SU-DHL-6 (cell line): ENCODE measurements at regions not wholly inside any gene's neighbourhood (a gene's known extent, or its start where the extent isn't known, plus 50 kb on each side); places are given as distances from the start of the nearest gene placed in this dataset.
"Not testable (repeated sequence)": the region's sequence is repeated elsewhere in the genome, so short reads cannot be mapped to it uniquely, and the experiment has no call there.

Source experiments
- H2AFZ ChIP-seq: fragments of 200-600 bp; sonication (generic); 2 replicates; pipeline ENCODE4 v1.6.1; 2014; ENCODE audit warnings: low read depth, mild to moderate bottlenecking, moderate library complexity, mixed read lengths, antibody characterized with exemption, low read length; ENCODE audit not compliant: severe bottlenecking
- H3F3A ChIP-seq: fragments of 200-600 bp; shearing (Covaris generic); 2 replicates; pipeline ENCODE4 v1.6.0; 2016; ENCODE audit warnings: antibody characterized with exemption, mild to moderate bottlenecking; ENCODE audit not compliant: insufficient read depth
- H3K27ac ChIP-seq: fragments of 200-600 bp; sonication (generic); 2 replicates; pipeline ENCODE4 v1.5.1; 2016; ENCODE audit warnings: low read depth, mild to moderate bottlenecking, low read length, moderate library complexity, mixed read lengths
- H3K27me3 ChIP-seq: fragments of 200-600 bp; sonication (generic), shearing (Covaris generic); 2 replicates; pipeline ENCODE4 v1.6.0; 2014; ENCODE audit warnings: mild to moderate bottlenecking, low read length
- H3K36me3 ChIP-seq: fragments of 200-600 bp; sonication (generic); 2 replicates; pipeline ENCODE4 v1.6.1; 2014; ENCODE audit warnings: mild to moderate bottlenecking, low read length, mixed read lengths
- H3K4me2 ChIP-seq: fragments of 300-600, 200-600 bp; shearing (Covaris generic), sonication (generic); 2 replicates; pipeline ENCODE4 v1.6.0; 2014; ENCODE audit warnings: low read length, low read depth, mild to moderate bottlenecking; ENCODE audit not compliant: poor library complexity, severe bottlenecking
- H3K4me3 ChIP-seq: fragments of 200-600 bp; sonication (generic); 2 replicates; pipeline ENCODE4 v1.5.1; 2014; ENCODE audit warnings: antibody characterized with exemption, low read length, mild to moderate bottlenecking, mixed read lengths; ENCODE audit not compliant: insufficient read depth, poor library complexity, severe bottlenecking
- H3K79me2 ChIP-seq: fragments of 200-600 bp; sonication (generic); 2 replicates; pipeline ENCODE4 v1.6.1; 2014; ENCODE audit warnings: mild to moderate bottlenecking, low read length, moderate library complexity; ENCODE audit not compliant: insufficient read depth
- H3K9ac ChIP-seq: fragments of 200-600 bp; sonication (generic); 2 replicates; pipeline ENCODE4 v1.7.0; 2014; ENCODE audit warnings: mild to moderate bottlenecking, low read length
- H3K9me2 ChIP-seq: fragments of 200-600 bp; sonication (generic); replicated peaks from 2 replicates; pipeline ENCODE4 v1.6.1; 2014; ENCODE audit warnings: low read length; ENCODE audit not compliant: insufficient read depth
- H3K9me3 ChIP-seq: fragments of 200-600 bp; sonication (generic); 2 replicates; pipeline ENCODE4 v1.6.1; 2014; ENCODE audit warnings: low read length, mixed read lengths; ENCODE audit not compliant: insufficient read depth
- H4K20me1 ChIP-seq: fragments of 200-600 bp; sonication (generic); 2 replicates; pipeline ENCODE4 v1.6.1; 2014; ENCODE audit warnings: low read depth, mild to moderate bottlenecking, antibody characterized with exemption, low read length, moderate library complexity, mixed read lengths

DNA sequence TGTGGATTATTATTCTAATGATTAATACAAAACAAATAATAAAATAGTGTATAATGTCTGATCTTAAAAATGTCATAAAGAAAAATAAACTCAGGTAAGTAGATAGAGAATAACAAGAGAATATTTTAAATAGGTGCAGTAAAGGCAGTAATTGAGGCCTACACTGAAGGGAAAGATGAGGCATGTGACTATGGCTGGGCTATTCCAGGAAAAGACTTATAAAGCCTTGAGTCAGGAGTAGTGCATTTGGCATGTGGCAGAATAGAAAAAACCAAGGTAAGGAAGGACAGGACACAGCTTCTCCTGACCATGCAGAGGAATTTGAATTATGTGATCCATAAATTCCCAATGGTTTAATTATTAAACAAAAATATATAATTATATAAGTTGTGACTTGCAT lies 215.6 kb upstream of the C1QTNF3 start:
- not testable (repeated sequence) for H3K9me2 ChIP-seq, H2AFZ ChIP-seq, H3K27ac ChIP-seq, H3K27me3 ChIP-seq, H3K36me3 ChIP-seq, H3K9ac ChIP-seq, H3K4me3 ChIP-seq, H4K20me1 ChIP-seq, H3K9me3 ChIP-seq, H3K79me2 ChIP-seq, H3F3A ChIP-seq, H3K4me2 ChIP-seq

DNA sequence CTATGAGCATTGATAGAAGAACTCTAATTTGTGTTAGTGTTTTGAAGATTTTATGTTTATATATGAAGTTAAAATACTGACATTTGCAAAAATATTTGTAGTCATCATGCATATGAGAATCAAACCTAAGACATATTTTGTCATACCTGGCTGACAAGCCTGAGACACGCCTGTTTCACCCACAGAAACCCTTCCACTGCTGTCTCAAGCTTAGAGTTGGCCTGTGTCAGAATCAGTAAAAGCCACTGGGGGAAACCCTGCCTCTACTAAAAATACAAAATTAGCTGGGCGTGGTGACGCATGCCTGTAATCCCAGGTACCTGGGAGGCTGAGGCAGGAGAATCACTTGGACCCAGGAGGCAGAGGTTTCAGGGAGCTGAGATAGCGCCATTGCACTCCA lies 218.0 kb upstream of the C1QTNF3 start:
- H2AFZ ChIP-seq, H3K36me3 ChIP-seq, H3K4me3 ChIP-seq, H3K27ac ChIP-seq, H3K27me3 ChIP-seq, H3F3A ChIP-seq, H3K79me2 ChIP-seq, H3K4me2 ChIP-seq, H3K9me2 ChIP-seq, H3K9me3 ChIP-seq, H4K20me1 ChIP-seq, H3K9ac ChIP-seq: not testable (repeated sequence)

GRCh38 chr5:34266151-34266550 lies 223.1 kb upstream of the C1QTNF3 start:
- not testable (repeated sequence) for H3K4me2 ChIP-seq, H3K79me2 ChIP-seq, H3K9me2 ChIP-seq, H3K27me3 ChIP-seq, H3K9me3 ChIP-seq, H3K9ac ChIP-seq, H3F3A ChIP-seq, H4K20me1 ChIP-seq, H3K4me3 ChIP-seq, H3K36me3 ChIP-seq, H2AFZ ChIP-seq, H3K27ac ChIP-seq

- not testable (repeated sequence) for H3F3A ChIP-seq, H3K79me2 ChIP-seq, H3K27me3 ChIP-seq, H3K9me3 ChIP-seq, H2AFZ ChIP-seq, H3K9me2 ChIP-seq, H3K9ac ChIP-seq, H3K27ac ChIP-seq, H3K4me2 ChIP-seq, H3K36me3 ChIP-seq, H4K20me1 ChIP-seq, H3K4me3 ChIP-seq
These were observed 253.7 kb upstream of the C1QTNF3 start for GRCh38 chr5:34296759-34297158.

GRCh38 chr5:34329201-34329600 lies 286.2 kb upstream of the C1QTNF3 start:
- H2AFZ ChIP-seq, H3K4me2 ChIP-seq: not testable (repeated sequence)

DNA sequence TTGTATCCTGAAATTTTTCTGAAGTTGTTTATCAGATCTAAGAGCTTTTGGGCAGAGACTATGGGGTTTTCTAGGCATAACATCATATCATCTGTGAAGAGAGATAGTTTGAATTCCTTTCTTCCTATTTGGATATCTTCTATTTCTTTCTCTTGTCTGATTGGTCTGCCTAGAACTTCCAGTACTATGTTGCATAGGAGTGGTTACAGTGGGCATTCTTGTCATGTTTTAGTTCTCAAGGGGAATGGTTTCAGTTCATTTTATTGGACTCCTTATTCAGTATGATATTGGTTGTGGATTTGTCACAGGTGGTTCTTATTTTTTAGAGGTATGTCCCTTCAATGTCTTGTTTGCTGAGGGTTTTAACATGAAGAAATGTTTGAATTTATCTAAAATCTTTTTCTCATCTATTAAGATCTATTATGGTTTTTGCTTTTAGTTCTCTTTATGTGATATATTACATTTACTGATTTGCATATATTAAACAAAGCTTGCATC lies 286.6 kb upstream of the C1QTNF3 start:
- not testable (repeated sequence) for H3K9me2 ChIP-seq, H3K27ac ChIP-seq, H3K4me3 ChIP-seq, H2AFZ ChIP-seq, H4K20me1 ChIP-seq, H3K4me2 ChIP-seq, H3K9me3 ChIP-seq, H3F3A ChIP-seq, H3K9ac ChIP-seq, H3K36me3 ChIP-seq, H3K27me3 ChIP-seq, H3K79me2 ChIP-seq

More at GRCh38 chr5:34329201-34329600, 286.2 kb upstream of the C1QTNF3 start:
- not testable (repeated sequence) for H3K9me2 ChIP-seq, H3F3A ChIP-seq, H3K79me2 ChIP-seq, H3K36me3 ChIP-seq, H3K9me3 ChIP-seq, H3K9ac ChIP-seq, H3K27me3 ChIP-seq, H4K20me1 ChIP-seq, H3K4me3 ChIP-seq, H3K27ac ChIP-seq

DNA sequence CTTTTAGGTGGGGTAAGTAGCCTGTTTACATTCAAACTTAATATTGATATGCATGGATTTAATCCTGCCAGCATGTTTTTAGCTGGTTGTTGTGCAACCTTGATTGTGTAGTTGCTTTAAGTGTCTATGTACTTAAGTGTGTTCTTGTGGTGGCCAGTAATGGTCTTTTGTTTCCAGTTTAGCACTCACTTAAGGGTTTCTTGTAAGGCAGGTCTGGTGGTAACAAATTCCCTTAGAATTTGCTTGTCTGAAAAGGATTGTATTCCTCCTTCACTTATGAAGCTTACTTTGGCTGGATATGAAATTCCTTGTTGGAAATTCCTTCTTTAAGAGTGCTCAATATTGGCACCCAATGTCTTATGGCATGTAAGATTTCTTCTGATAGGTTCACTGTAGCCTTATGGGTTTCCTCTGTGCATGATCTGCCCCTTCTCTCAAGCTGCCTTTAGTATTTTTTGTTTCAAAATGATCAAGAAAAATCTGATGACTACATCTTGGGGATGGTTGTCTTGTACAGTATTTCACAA lies 289.0 kb upstream of the C1QTNF3 start:
- not testable (repeated sequence) for H3K27me3 ChIP-seq, H3F3A ChIP-seq, H3K9me3 ChIP-seq, H3K4me3 ChIP-seq, H3K36me3 ChIP-seq, H3K9ac ChIP-seq, H3K4me2 ChIP-seq, H3K9me2 ChIP-seq, H3K27ac ChIP-seq, H3K79me2 ChIP-seq, H4K20me1 ChIP-seq, H2AFZ ChIP-seq

GRCh38 chr5:34339408-34340001 lies 296.5 kb upstream of the C1QTNF3 start:
- H3K4me2 ChIP-seq, H3K36me3 ChIP-seq, H4K20me1 ChIP-seq, H2AFZ ChIP-seq, H3K27ac ChIP-seq, H3K9ac ChIP-seq, H3F3A ChIP-seq, H3K27me3 ChIP-seq, H3K4me3 ChIP-seq, H3K9me3 ChIP-seq, H3K79me2 ChIP-seq, H3K9me2 ChIP-seq: not testable (repeated sequence)
